GM12874 (cell line): ENCODE measurements at regions not wholly inside any gene's neighbourhood (a gene's known extent, or its start where the extent isn't known, plus 50 kb on each side); places are given as distances from the start of the nearest gene placed in this dataset.

Source experiments
- CTCF ChIP-seq: IDR thresholded peaks from 2 replicates; pipeline ENCODE4 v1.5.1; 2011; ENCODE audit warnings: low read depth, mild to moderate bottlenecking, control low read depth, low read length, moderate library complexity; ENCODE audit not compliant: insufficient read depth

DNA sequence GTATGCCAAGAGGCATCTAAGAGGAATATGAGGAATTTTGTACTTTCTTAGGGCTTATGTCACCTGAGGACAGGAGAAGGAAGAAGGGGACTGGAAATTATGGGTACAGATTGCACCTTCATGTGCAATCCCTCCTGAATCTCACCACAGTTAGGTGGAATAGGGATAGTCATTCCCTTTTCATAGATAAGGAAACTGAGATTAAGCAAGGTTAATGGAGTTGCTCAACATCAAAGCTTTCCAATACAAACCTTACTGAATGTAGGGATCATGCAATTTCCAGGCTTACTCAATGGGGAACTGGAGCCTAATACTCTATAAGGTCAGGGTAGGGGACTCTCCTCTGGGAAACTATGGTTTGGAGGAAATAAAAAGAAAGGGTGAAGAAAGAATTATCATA is 133.0 kb downstream of the C11orf87 start:
- TF ChIP-seq CTCF = no peak

DNA sequence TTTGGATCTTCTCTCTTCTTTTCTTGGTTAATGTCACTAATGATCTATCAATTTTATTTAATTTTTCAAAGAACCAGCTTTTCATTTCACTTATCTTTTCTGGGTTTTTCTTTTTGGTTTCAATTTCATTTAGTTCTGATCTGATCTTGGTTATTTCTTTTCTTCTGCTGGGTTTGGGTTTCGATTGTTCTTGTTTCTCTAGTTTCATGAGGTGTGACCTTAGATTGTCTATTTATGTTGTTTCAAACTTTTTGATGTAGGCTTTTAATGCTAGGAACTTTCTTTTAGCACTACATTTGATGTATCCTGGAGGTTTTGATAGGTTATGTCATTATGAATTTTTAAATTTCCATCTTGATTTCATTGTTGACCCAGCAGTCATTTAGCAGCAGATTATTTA is 142.3 kb downstream of the C11orf87 start:
- TF ChIP-seq CTCF = no peak

DNA sequence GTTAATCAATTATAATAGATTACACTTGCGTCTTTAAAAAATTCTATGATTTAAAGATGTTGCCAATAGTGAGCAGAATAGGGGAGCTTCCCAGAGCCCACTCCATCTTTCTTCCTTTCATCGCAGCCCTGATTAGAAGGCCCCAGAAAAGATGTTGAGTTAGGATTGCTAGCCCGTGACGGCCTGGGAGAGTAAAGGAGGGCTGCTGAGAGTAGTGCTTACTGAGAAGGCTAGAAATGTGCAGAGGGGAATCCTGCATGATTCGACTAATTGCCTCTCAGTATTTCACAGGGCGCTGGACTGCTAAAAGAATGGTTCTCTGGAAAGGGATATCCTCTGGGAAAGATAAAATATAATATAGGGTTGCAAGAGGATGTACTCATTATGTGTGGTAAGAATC is 160.5 kb downstream of the C11orf87 start:
- no peak for TF ChIP-seq CTCF

GRCh38 chr11:109584001-109584972 is 162.3 kb downstream of the C11orf87 start:
- TF ChIP-seq CTCF = no peak

GRCh38 chr11:109586789-109587188 is 164.8 kb downstream of the C11orf87 start:
- TF ChIP-seq CTCF = no peak

- no peak for TF ChIP-seq CTCF
These were observed 168.8 kb downstream of the C11orf87 start for GRCh38 chr11:109590782-109591181.

GRCh38 chr11:109597336-109597735 is 175.3 kb downstream of the C11orf87 start:
- TF ChIP-seq CTCF = no peak
